ENCODE measurements at regions not wholly inside any gene's neighbourhood (a gene's known extent, or its start where the extent isn't known, plus 50 kb on each side); places are given as distances from the start of the nearest gene placed in this dataset.

DNA sequence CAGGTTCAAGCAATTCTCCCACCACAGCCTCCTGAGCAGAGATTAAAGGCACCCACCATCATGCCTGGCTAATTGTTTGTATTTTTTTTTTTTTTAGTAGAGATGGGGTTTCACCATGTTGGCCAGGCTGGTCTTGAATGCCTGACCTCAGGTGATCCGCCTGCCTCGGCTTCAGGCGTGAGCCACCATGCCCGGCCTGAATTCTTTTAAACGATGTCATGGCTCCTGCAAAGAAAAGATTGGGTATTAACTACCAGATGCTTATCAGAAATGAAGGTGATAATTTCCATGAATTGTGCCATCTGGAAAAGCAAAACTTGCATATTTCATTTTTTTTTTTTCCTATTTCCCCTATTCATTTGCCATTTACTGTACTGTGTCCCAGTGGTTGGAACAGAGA lies 195.7 kb upstream of the IGFBP7 start:
- TF ChIP-seq, protein P1, sequence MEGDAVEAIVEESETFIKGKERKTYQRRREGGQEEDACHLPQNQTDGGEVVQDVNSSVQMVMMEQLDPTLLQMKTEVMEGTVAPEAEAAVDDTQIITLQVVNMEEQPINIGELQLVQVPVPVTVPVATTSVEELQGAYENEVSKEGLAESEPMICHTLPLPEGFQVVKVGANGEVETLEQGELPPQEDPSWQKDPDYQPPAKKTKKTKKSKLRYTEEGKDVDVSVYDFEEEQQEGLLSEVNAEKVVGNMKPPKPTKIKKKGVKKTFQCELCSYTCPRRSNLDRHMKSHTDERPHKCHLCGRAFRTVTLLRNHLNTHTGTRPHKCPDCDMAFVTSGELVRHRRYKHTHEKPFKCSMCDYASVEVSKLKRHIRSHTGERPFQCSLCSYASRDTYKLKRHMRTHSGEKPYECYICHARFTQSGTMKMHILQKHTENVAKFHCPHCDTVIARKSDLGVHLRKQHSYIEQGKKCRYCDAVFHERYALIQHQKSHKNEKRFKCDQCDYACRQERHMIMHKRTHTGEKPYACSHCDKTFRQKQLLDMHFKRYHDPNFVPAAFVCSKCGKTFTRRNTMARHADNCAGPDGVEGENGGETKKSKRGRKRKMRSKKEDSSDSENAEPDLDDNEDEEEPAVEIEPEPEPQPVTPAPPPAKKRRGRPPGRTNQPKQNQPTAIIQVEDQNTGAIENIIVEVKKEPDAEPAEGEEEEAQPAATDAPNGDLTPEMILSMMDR (IDR thresholded peaks at IDR 0.05), result no peak
- TF ChIP-seq POLR2AphosphoS5 (IDR thresholded peaks at IDR 0.05; ENCODE audit: insufficient read depth in 1 of 2, low read depth in 1 of 2) (no peak), POLR2A (IDR thresholded peaks at IDR 0.05) (no peak)
